ENCODE measurements at regions not wholly inside any gene's neighbourhood (a gene's known extent, or its start where the extent isn't known, plus 50 kb on each side); places are given as distances from the start of the nearest gene placed in this dataset.

GRCh38 chr22:27526901-27527300 lies 274.7 kb downstream of the MN1 start:
- no peak for FAIRE-seq

GRCh38 chr22:27531782-27532530 lies 269.6 kb downstream of the MN1 start:
- no peak for FAIRE-seq

GRCh38 chr22:27533105-27533745 lies 268.3 kb downstream of the MN1 start:
- FAIRE-seq = no peak

GRCh38 chr22:27534720-27535125 lies 266.8 kb downstream of the MN1 start:
- no peak for FAIRE-seq

- FAIRE-seq = no peak
These were observed 266.1 kb downstream of the MN1 start for GRCh38 chr22:27535452-27535851.

DNA sequence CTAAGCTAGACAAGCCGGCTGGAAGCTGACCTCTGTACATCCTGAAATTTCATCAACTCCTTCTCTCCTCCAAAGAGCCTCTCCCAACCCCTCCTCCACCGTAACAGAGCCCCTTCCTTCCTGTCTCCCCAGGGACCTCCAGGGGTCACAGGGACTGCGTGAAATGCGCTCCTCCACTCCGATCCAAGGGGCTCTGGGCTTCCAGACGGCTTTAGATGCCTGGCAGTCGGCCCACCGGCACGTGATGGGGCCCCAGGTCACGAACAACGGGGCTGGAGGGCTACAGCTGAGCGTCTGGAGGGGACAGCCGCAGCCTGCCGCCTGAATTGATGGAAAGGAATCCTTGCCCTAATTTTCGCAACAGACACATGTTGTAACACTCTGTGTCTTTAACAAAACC lies 264.1 kb downstream of the MN1 start:
- no peak for FAIRE-seq

DNA sequence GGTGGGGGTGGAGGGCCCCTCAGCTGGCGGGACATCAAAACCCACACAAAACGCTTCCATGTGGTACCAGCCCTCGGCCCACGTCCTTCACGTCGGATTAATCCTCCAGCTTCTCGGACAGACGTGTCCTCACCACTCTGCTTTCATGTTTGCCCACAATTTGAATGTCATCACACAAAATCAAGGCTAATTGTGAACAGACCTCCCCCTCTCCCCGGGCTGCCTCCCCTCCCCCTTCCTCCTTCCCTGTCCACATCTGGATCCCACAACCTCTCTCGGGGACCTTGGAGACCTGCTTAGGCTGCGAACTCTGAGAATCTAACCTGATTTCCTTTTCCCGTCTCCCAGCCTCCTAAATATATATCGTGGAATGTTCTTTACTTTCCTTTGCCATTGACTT lies 262.9 kb downstream of the MN1 start:
- FAIRE-seq = no peak

GRCh38 chr22:27540247-27540646 lies 261.3 kb downstream of the MN1 start:
- no peak for FAIRE-seq

GRCh38 chr22:27540656-27541396 lies 260.7 kb downstream of the MN1 start:
- no peak for FAIRE-seq

GRCh38 chr22:27541836-27542235 lies 259.7 kb downstream of the MN1 start:
- no peak for FAIRE-seq

- no peak for FAIRE-seq
These were observed 259.0 kb downstream of the MN1 start for GRCh38 chr22:27542602-27543001.

DNA sequence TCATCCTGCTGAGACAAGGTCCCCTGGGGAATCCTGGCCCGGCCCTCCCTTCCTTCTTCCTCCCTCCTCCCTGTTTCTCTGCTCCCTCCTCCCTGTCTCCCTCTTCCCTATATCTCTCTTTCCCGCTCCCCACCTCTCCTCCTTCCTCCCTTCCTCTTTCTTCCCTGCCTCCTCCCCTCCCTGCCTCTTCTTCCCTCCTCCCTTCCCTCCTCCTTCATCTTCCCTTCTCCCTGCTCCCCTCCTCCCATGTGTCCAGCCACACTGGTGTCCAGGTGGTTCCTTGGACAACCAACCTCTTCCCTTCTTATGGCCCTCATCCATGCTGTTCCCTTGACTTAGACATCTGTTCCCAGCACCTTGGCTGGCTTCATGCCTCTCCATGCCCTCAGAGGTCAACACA lies 258.1 kb downstream of the MN1 start:
- no peak for FAIRE-seq

- no peak for FAIRE-seq
These were observed 256.5 kb downstream of the MN1 start for GRCh38 chr22:27545085-27545484.

- FAIRE-seq = no peak
These were observed 255.2 kb downstream of the MN1 start for GRCh38 chr22:27546157-27546935.

- FAIRE-seq = no peak
These were observed 250.2 kb downstream of the MN1 start for GRCh38 chr22:27551402-27551801.

GRCh38 chr22:27552176-27552575 lies 249.4 kb downstream of the MN1 start:
- FAIRE-seq = no peak

DNA sequence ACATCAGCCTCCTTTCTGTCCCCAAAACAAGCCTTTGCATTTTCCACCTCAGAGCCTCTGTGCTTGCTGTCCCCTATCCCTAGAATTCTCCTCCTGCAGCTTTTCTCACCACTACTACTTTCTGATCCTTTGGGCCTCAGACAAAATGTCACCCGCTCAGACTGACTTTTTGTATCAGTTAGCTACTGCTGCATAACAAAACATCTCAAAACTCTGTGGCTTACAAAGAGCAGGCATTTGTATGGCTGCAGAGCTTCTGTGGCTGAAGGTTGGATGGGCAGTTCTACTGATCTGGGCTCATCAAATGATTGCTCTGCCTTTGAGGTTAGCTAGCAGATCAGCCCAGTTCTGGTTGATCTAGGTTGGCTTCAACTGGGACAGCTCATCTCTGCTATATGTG lies 248.7 kb downstream of the MN1 start:
- no peak for FAIRE-seq

DNA sequence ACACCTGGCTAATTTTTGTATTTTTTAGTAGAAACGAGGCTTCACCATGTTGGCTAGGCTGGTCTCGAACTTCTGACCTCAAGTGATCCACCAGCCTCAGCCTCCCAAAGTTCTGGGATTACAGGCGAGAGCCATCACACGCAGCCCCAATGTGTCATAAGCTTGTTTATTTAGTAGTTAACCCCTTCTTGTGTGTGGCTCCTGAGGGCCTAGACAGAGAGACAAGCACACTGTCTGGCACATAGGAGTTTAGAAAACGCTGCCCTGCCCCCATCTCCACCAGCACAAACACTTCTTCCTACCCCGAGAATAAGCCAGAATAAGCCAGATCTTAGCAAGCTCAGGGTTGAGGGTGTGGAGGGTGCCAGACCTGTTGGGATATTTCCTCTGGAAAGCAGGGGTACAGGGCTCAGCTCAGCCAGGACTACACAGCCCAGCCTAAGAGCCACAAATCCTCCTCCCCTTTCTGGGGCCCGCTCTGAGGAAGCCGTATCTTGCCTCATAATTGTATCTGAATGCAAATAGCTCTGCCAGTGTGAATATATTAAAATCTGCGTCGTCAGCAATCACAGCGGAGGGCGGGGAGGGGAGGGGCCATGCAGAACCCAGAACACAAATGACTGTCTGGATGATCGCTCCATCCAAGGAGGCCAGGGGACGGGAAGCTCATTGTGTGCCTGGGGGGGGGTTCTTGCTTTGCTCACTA lies 247.3 kb downstream of the MN1 start:
- FAIRE-seq = no peak

DNA sequence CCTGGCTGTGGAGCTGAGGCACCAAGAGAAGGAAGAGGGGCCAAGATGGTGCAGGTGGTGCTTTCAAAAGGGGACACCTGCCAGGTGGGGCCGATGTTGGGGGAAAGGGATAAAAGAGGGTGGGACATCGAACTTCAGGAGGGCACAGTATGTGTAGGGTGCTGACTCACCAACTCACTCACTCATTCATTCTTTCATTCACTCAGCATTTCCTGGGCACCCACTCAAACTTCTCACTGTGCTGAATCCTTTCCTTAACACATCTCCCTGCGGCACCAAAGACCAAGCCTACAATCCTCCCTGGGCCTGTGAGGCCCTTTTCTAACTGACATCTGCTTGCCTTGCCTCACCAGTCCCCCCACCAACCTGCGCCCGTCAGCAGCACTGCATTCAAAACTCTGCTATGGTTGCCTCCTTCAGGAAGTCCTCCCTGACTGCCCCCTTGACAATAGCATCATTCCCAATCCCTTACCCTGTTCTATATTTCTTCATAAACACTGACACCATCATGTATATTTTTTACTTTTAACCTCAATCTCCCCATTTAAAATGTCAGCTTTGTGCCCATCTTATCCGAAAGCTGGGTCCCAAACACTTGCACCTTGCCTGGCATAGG lies 246.6 kb downstream of the MN1 start:
- no peak for FAIRE-seq

GRCh38 chr22:27556371-27556770 lies 245.2 kb downstream of the MN1 start:
- FAIRE-seq = no peak

GRCh38 chr22:27557286-27558008 lies 244.1 kb downstream of the MN1 start:
- no peak for FAIRE-seq
